HG03025 (cell line): ENCODE measurements at regions not wholly inside any gene's neighbourhood (a gene's known extent, or its start where the extent isn't known, plus 50 kb on each side); places are given as distances from the start of the nearest gene placed in this dataset.

ENCODE experiments used
- ATAC-seq: cut with Tn5 transposase; IDR thresholded peaks from one replicate; pipeline ENCODE4 v1.9.1; 2021; ENCODE audit warnings: mild to moderate bottlenecking, moderate library complexity; ENCODE audit not compliant: unreplicated experiment, low FRiP score

GRCh38 chr13:97559981-97560380 lies 126.0 kb downstream of the RAP2A start:
- ATAC-seq = no peak

GRCh38 chr13:97561182-97561581 lies 127.2 kb downstream of the RAP2A start:
- no peak for ATAC-seq

- ATAC-seq = no peak
Measured at GRCh38 chr13:97562962-97563361, 129.0 kb downstream of the RAP2A start.

GRCh38 chr13:97564956-97565355 lies 131.0 kb downstream of the RAP2A start:
- ATAC-seq = no peak

GRCh38 chr13:97565906-97566305 lies 131.9 kb downstream of the RAP2A start:
- ATAC-seq = no peak

- no peak for ATAC-seq
Measured at GRCh38 chr13:97566907-97567306, 132.9 kb downstream of the RAP2A start.

GRCh38 chr13:97567510-97568243 lies 133.7 kb downstream of the RAP2A start:
- ATAC-seq = peak; percentile 94

- no peak for ATAC-seq
Measured at GRCh38 chr13:97568850-97569249, 134.9 kb downstream of the RAP2A start.

GRCh38 chr13:97569841-97570240 lies 135.9 kb downstream of the RAP2A start:
- ATAC-seq = no peak

- ATAC-seq = no peak
Measured at GRCh38 chr13:97570442-97570841, 136.5 kb downstream of the RAP2A start.

GRCh38 chr13:97573011-97573410 lies 139.0 kb downstream of the RAP2A start:
- ATAC-seq = no peak

GRCh38 chr13:97574926-97575325 lies 141.0 kb downstream of the RAP2A start:
- ATAC-seq = no peak

GRCh38 chr13:97577026-97577425 lies 143.1 kb downstream of the RAP2A start:
- no peak for ATAC-seq

GRCh38 chr13:97582170-97582569 lies 148.2 kb downstream of the RAP2A start:
- ATAC-seq = no peak

GRCh38 chr13:97583907-97584497 lies 150.0 kb downstream of the RAP2A start:
- ATAC-seq = no peak

- ATAC-seq = no peak
Measured at GRCh38 chr13:97586941-97587340, 153.0 kb downstream of the RAP2A start.

- no peak for ATAC-seq
Measured at GRCh38 chr13:97588993-97589392, 155.0 kb downstream of the RAP2A start.

- ATAC-seq = no peak
Measured at GRCh38 chr13:97600458-97601075, 166.6 kb downstream of the RAP2A start.

- ATAC-seq = no peak
Measured at GRCh38 chr13:97615266-97615665, 181.3 kb downstream of the RAP2A start.

GRCh38 chr13:97616385-97616784 lies 182.4 kb downstream of the RAP2A start:
- no peak for ATAC-seq

- no peak for ATAC-seq
Measured at GRCh38 chr13:97621025-97621424, 187.1 kb downstream of the RAP2A start.

GRCh38 chr13:97621631-97622030 lies 187.7 kb downstream of the RAP2A start:
- no peak for ATAC-seq
